Transverse colon (tissue), 4 donors: ENCODE measurements at regions not wholly inside any gene's neighbourhood (a gene's known extent, or its start where the extent isn't known, plus 50 kb on each side); places are given as distances from the start of the nearest gene placed in this dataset.

Experiments used
- CTCF ChIP-seq, 5 experiments: fragments of 200-600 bp in 3 of 5; fragments of 450-650 bp in 2 of 5; sonication (generic) in 3 of 5; IDR thresholded peaks; 1 replicate in 2 of 5; 2 replicates in 3 of 5; pipeline ENCODE4 v1.5.1; 2016 to 2017; ENCODE audit warnings: antibody characterized with exemption in 5 of 5, inconsistent platforms in 3 of 5, mild to moderate bottlenecking in 2 of 5, moderate library complexity in 1 of 5
- POLR2A ChIP-seq: fragments of 450-650 bp; IDR thresholded peaks from one replicate; pipeline ENCODE4 v1.6.1; 2016; ENCODE audit warnings: antibody characterized with exemption, mild to moderate bottlenecking, moderate library complexity
- POLR2AphosphoS5 ChIP-seq, 3 donors: sonication (generic); formaldehyde crosslinking; IDR thresholded peaks; one replicate each; pipeline ENCODE4 v1.6.1; 2016; ENCODE audit warnings: antibody characterized with exemption in 3 of 3

- TF ChIP-seq CTCF (IDR thresholded peaks at IDR 0.05) (no peak), POLR2A (no peak), POLR2AphosphoS5 (IDR thresholded peaks at IDR 0.05) (no peak)
Measured at GRCh38 chr5:58255970-58256369, 203.9 kb downstream of the PLK2 start.
